H1 (cell line): ENCODE measurements at regions not wholly inside any gene's neighbourhood (a gene's known extent, or its start where the extent isn't known, plus 50 kb on each side); places are given as distances from the start of the nearest gene placed in this dataset.

Experiments
- CTCF ChIA-PET: fragments of 300-600 bp; sonication (Branson Sonifier 250); formaldehyde crosslinking; loops from one replicate; lab custom pipeline; 2021; ENCODE audit not compliant: partially characterized antibody; lab: Charles Lee
- POLR2A ChIA-PET: fragments of 300-600 bp; sonication (Branson Sonifier 250); formaldehyde crosslinking; loops from one replicate; lab custom pipeline; 2021; ENCODE audit warnings: inconsistent platforms; ENCODE audit not compliant: partially characterized antibody; lab: Charles Lee
- DNase-seq, 2 experiments: peaks; one replicate each; pipeline versions ENCODE4 v3.0.0 to v3.0.0-alpha.2; 2010 to 2022; ENCODE audit warnings: low spot score in 2 of 2, low read depth in 1 of 2, mixed read lengths in 1 of 2
- FAIRE-seq: peaks from 2 replicates; lab custom pipeline; 2011; peaks lifted over from hg19 to GRCh38; lab: Jason Lieb, UNC
- H2AFZ ChIP-seq: 2 replicates; pipeline ENCODE4 v1.8.1; 2012; ENCODE audit warnings: low read length, inconsistent platforms
- H2AK5ac ChIP-seq: 2 replicates; pipeline ENCODE4 v1.6.1; 2013; ENCODE audit warnings: low read depth, low read length
- H2BK120ac ChIP-seq: replicated peaks from 2 replicates; pipeline ENCODE3; 2013; ENCODE audit warnings: low read depth, low read length, inconsistent platforms
- H2BK12ac ChIP-seq: 2 replicates; pipeline ENCODE4 v1.6.1; 2013; ENCODE audit warnings: low read depth, low read length
- H2BK15ac ChIP-seq: 2 replicates; pipeline ENCODE4 v1.6.1; 2013; ENCODE audit warnings: low read length
- H2BK20ac ChIP-seq: 2 replicates; pipeline ENCODE4 v1.6.1; 2013; ENCODE audit warnings: low read length
- H2BK5ac ChIP-seq: 2 replicates; pipeline ENCODE4 v1.6.1; 2013; ENCODE audit warnings: low read depth, low read length
- H3K14ac ChIP-seq: 2 replicates; pipeline ENCODE4 v1.6.1; 2013; ENCODE audit warnings: inconsistent platforms; ENCODE audit not compliant: insufficient read length
- H3K18ac ChIP-seq: 2 replicates; pipeline ENCODE4 v1.6.1; 2013; ENCODE audit warnings: low read length; ENCODE audit errors: extremely low read depth
- H3K23ac ChIP-seq: 2 replicates; pipeline ENCODE4 v1.6.1; 2013; ENCODE audit warnings: inconsistent platforms; ENCODE audit not compliant: insufficient read length
- H3K23me2 ChIP-seq: 2 replicates; pipeline ENCODE4 v1.6.1; 2013; ENCODE audit warnings: low read depth, low read length
- H3K27ac ChIP-seq: 2 replicates; pipeline ENCODE4 v1.6.1; 2011; ENCODE audit warnings: low read depth, low read length, inconsistent platforms
- H3K27me3 ChIP-seq, 4 experiments: replicated peaks in 1 of 4; 1 replicate in 1 of 4; 2 replicates in 3 of 4; pipeline versions ENCODE4 v1.6.1 to v1.8.1; 2011 to 2013; ENCODE audit warnings: low read length in 3 of 4, mild to moderate bottlenecking in 3 of 4, inconsistent platforms in 2 of 4, mixed read lengths in 2 of 4, moderate library complexity in 1 of 4; ENCODE audit not compliant: control insufficient read depth in 3 of 4, insufficient read depth in 3 of 4; ENCODE audit errors: extremely low read depth in 1 of 4
- H3K36me3 ChIP-seq, 4 experiments: 2 replicates each; pipeline versions ENCODE4 v1.6.1 to v1.8.1; 2011 to 2013; ENCODE audit warnings: mild to moderate bottlenecking in 4 of 4, low read length in 3 of 4, moderate library complexity in 2 of 4, control low read depth in 1 of 4, inconsistent platforms in 1 of 4; ENCODE audit not compliant: insufficient read depth in 4 of 4, control insufficient read depth in 2 of 4
- H3K4ac ChIP-seq: replicated peaks from 2 replicates; pipeline ENCODE3; 2013; ENCODE audit warnings: low read length, low read depth, mixed read lengths, inconsistent platforms; ENCODE audit not compliant: insufficient read length
- H3K4me1 ChIP-seq, 4 experiments: replicated peaks in 1 of 4; 1 replicate in 1 of 4; 2 replicates in 3 of 4; pipeline versions ENCODE4 v1.6.1 to v1.8.1; 2011 to 2013; ENCODE audit warnings: low read length in 3 of 4, inconsistent platforms in 2 of 4, mixed read lengths in 1 of 4; ENCODE audit not compliant: insufficient read depth in 4 of 4, control insufficient read depth in 3 of 4
- H3K4me2 ChIP-seq, 2 experiments: 2 replicates each; pipeline versions ENCODE4 v1.6.1 to v1.8.1; 2011 to 2013; ENCODE audit warnings: low read depth in 2 of 2, low read length in 2 of 2, control low read depth in 1 of 2, inconsistent platforms in 1 of 2, mild to moderate bottlenecking in 1 of 2; ENCODE audit not compliant: insufficient read depth in 1 of 2
- H3K4me3 ChIP-seq, 4 experiments: fragments of 200-600, 300-600 bp in 1 of 4; sonication (generic), shearing (Covaris generic), sonication (Bioruptor Twin) in 1 of 4; 2 replicates each; pipeline versions ENCODE4 v1.5.1 to v1.8.1; 2011 to 2016; ENCODE audit warnings: low read length in 4 of 4, low read depth in 3 of 4, control low read depth in 2 of 4, inconsistent platforms in 2 of 4, mild to moderate bottlenecking in 2 of 4, mixed read lengths in 1 of 4, moderate library complexity in 1 of 4; ENCODE audit not compliant: insufficient read depth in 2 of 4; ENCODE audit errors: extremely low read depth in 1 of 4
- H3K56ac ChIP-seq: replicated peaks from 2 replicates; pipeline ENCODE3; 2013; ENCODE audit warnings: low read depth, mild to moderate bottlenecking, mixed read lengths, low read length, inconsistent platforms; ENCODE audit not compliant: insufficient read length
- H3K79me1 ChIP-seq: 2 replicates; pipeline ENCODE4 v1.6.1; 2013; ENCODE audit warnings: low read depth, low read length, control low read depth
- H3K79me2 ChIP-seq, 2 experiments: 2 replicates each; pipeline versions ENCODE4 v1.6.1 to v1.8.1; 2012 to 2013; ENCODE audit warnings: low read length in 2 of 2, mild to moderate bottlenecking in 2 of 2, inconsistent platforms in 1 of 2; ENCODE audit not compliant: insufficient read depth in 2 of 2, control insufficient read depth in 1 of 2
- H3K9ac ChIP-seq, 4 experiments: replicated peaks in 1 of 4; 1 replicate in 1 of 4; 2 replicates in 3 of 4; pipeline versions ENCODE4 v1.6.1 to v1.8.1; 2011 to 2013; ENCODE audit warnings: low read depth in 3 of 4, low read length in 3 of 4, control low read depth in 2 of 4, mild to moderate bottlenecking in 2 of 4, moderate library complexity in 2 of 4, inconsistent platforms in 1 of 4; ENCODE audit errors: extremely low read depth in 1 of 4
- H3K9me3 ChIP-seq, 2 experiments: 2 replicates each; pipeline versions ENCODE4 v1.6.1 to v1.8.1; 2012 to 2013; ENCODE audit warnings: mild to moderate bottlenecking in 2 of 2, moderate library complexity in 2 of 2, control low read depth in 1 of 2, inconsistent platforms in 1 of 2, low read depth in 1 of 2, low read length in 1 of 2, mixed read lengths in 1 of 2; ENCODE audit not compliant: insufficient read depth in 2 of 2
- H4K20me1 ChIP-seq, 2 experiments: replicated peaks in 1 of 2; 2 replicates each; pipeline versions ENCODE3 to v1.8.1; 2011 to 2013; ENCODE audit warnings: inconsistent platforms in 2 of 2, low read length in 2 of 2, mild to moderate bottlenecking in 1 of 2; ENCODE audit not compliant: insufficient read depth in 2 of 2, control insufficient read depth in 1 of 2
- H4K5ac ChIP-seq: 2 replicates; pipeline ENCODE4 v1.6.1; 2013; ENCODE audit warnings: low read length, low read depth, mixed read lengths, inconsistent platforms; ENCODE audit not compliant: insufficient read length
- H4K8ac ChIP-seq: 2 replicates; pipeline ENCODE4 v1.8.0; 2013; ENCODE audit warnings: mild to moderate bottlenecking, moderate library complexity, low read length, inconsistent platforms; ENCODE audit not compliant: insufficient read depth; ENCODE audit errors: extremely low read depth
- H4K91ac ChIP-seq: replicated peaks from 2 replicates; pipeline ENCODE3; 2013; ENCODE audit warnings: low read length, mixed read lengths, inconsistent platforms; ENCODE audit not compliant: insufficient read length
- JUND ChIP-seq: IDR thresholded peaks from 2 replicates; pipeline ENCODE4 v1.6.1; 2011; ENCODE audit warnings: mild to moderate bottlenecking, improper control_type of control experiment, low read length
- NRF1 ChIP-seq: IDR thresholded peaks from 2 replicates; pipeline ENCODE4 v1.6.1; 2011; ENCODE audit warnings: mild to moderate bottlenecking, low read depth, low read length, improper control_type of control experiment
- WGBS, 2 experiments: shearing (Covaris generic) in 1 of 2; methylation state at CpG; one replicate each; pipeline versions ENCODE4 v1.1.6 to v1.1.7; 2013 to 2015; ENCODE audit warnings: low lambda C conversion rate in 2 of 2, mixed read lengths in 2 of 2, inconsistent platforms in 1 of 2, low coverage in 1 of 2, missing lambda C conversion rate in 1 of 2; ENCODE audit not compliant: insufficient replicate concordance in 2 of 2, insufficient coverage in 1 of 2, insufficient read length in 1 of 2; ENCODE audit errors: extremely low coverage in 1 of 2, missing lambda C conversion rate in 1 of 2; 5-methylcytosine and 5-hydroxymethylcytosine counted together

GRCh38 chr3:110526777-110527727 lies 544.6 kb upstream of the NECTIN3 start:
- Histone ChIP-seq H3K27me3 (no peaks in the 10 kb centered on the region), H3K14ac (no peak overlapping the region), H4K5ac (no peak overlapping the region), H3K4me3 (no peak overlapping the region; a peak in 1 of 8 replicates), H2BK120ac (no peak overlapping the region), H2AFZ (no peak overlapping the region), H3K79me1 (no peaks in the 10 kb centered on the region), H3K23ac (no peak overlapping the region), H3K9me3 (peaks cover 4 to 11% of the 10 kb centered on the region in 2 experiments), H4K20me1 (no peaks in the 10 kb centered on the region), H3K18ac (no peak overlapping the region), H2BK20ac (no peak overlapping the region; the same call in 1 of the 2 replicates), H2BK5ac (no peak overlapping the region), H2BK12ac (no peak overlapping the region; the same call in 1 of the 2 replicates), H3K9ac (no peak overlapping the region), H3K79me2 (no peaks in the 10 kb centered on the region), H3K36me3 (peaks cover 0 to 6% (median 0%) of the 10 kb centered on the region in 4 experiments; a peak in 1 of 8 replicates), H3K56ac (no peak overlapping the region), H2AK5ac (no peak overlapping the region), H3K4ac (no peak overlapping the region), H4K91ac (no peak overlapping the region), H3K27ac (no peak overlapping the region), H2BK15ac (no peak overlapping the region), H3K4me2 (no peak overlapping the region; a peak in 1 of 4 replicates), H3K23me2 (no peaks in the 10 kb centered on the region), H3K4me1 (peaks cover 0 to 3% (median 0%) of the 10 kb centered on the region in 4 experiments; a peak in 1 of 7 replicates), H4K8ac (no peak overlapping the region)
- TF ChIP-seq NRF1: no peak
- TF ChIP-seq JUND: peak; percentile 81
- ChIA-PET CTCF (interaction anchor here (0.6 to 1.7 kb wide), 3 partner anchors 9 to 1143 kb away, joined by 3 read pairs; no protein-coding TSS in a partner anchor), POLR2A (interaction anchor here (1.4 kb wide), 1 partner anchor 11 kb away, joined by 3 read pairs; no protein-coding TSS in a partner anchor)
- FAIRE-seq (no peak), DNase-seq (no peak)
- 85% methylated on average over 3 of the region's 3 CpGs; no CpG with 5 or more reads in 1 of the 2 experiments for WGBS, 2 experiments
